Testis (tissue), 2 donors: ENCODE measurements at regions not wholly inside any gene's neighbourhood (a gene's known extent, or its start where the extent isn't known, plus 50 kb on each side); places are given as distances from the start of the nearest gene placed in this dataset.

Source experiments
- DNase-seq: peaks from one replicate; pipeline ENCODE4 v3.0.0-alpha.2; 2019
- H3K27ac ChIP-seq, 2 donors: fragments of 200-600 bp; sonication (generic); one replicate each; pipeline ENCODE4 v1.5.1; 2019
- H3K27me3 ChIP-seq: fragments of 200-600 bp; sonication (generic); one replicate; pipeline ENCODE4 v1.5.1; 2019
- H3K36me3 ChIP-seq: fragments of 200-600 bp; sonication (generic); one replicate; pipeline ENCODE4 v1.5.1; 2017; ENCODE audit warnings: low read depth; ENCODE audit errors: missing control alignments
- H3K4me1 ChIP-seq: fragments of 200-600 bp; sonication (generic); one replicate; pipeline ENCODE4 v1.5.1; 2019
- H3K4me3 ChIP-seq, 2 donors: fragments of 200-600 bp; sonication (generic); one replicate each; pipeline ENCODE4 v1.5.1; 2017 to 2019
- H3K9me3 ChIP-seq: fragments of 200-600 bp; sonication (generic); one replicate; pipeline ENCODE4 v1.5.1; 2017
- POLR2A ChIP-seq: fragments of 450-650 bp; IDR thresholded peaks from one replicate; pipeline ENCODE4 v1.6.1; 2017; ENCODE audit warnings: antibody characterized with exemption, mild to moderate bottlenecking, moderate library complexity
- WGBS, 2 donors: methylation state at CpG; one replicate each; pipeline ENCODE4 v1.1.5; 2018; 5-methylcytosine and 5-hydroxymethylcytosine counted together
- intact Hi-C: fragments of 100-400 bp; cut with DNase I; formaldehyde crosslinking; loops from one replicate; pipeline ENCODE4 v1.15.1; 2023; ENCODE audit warnings: low total_unique reads
- TF ChIP-seq, protein P1 (sequence below), 3 experiments: fragments of 450-650 bp in 2 of 3; fragments of 200-600 bp in 1 of 3; sonication (generic) in 1 of 3; IDR thresholded peaks; one replicate each; pipeline ENCODE4 v1.5.1; 2016 to 2019; ENCODE audit warnings: antibody characterized with exemption in 3 of 3, mild to moderate bottlenecking in 2 of 3, moderate library complexity in 1 of 3

DNA sequence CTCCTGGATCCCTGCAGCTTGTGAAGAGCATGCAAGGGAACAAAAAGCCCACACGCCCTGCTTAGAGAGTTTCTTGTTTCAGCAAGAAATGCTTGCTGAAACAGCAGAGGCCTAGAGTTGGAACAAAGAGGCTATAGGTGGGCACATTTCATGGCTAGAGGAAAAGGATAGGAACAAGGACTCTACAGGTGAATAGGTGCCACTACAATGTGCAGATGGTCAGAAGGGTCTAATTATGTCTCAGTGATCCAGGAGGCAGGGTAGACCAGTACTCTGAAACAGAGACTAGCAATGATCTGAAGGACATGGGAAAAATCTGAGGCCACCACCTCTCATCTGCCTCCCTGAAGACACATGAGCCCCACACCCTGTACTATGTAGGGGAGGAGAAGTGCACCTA is 609.0 kb downstream of the REEP3 start:
- no peaks in the 10 kb centered on the region for H3K4me1 ChIP-seq
- no peak overlapping the region for H3K27ac ChIP-seq
- H3K27me3 ChIP-seq = no peaks in the 10 kb centered on the region
- intact Hi-C loops = no loop called here
- 71 to 93% methylated on average over 1 of the region's 1 CpG for WGBS, 2 donors
- H3K4me3 ChIP-seq = no peak overlapping the region
- no peaks in the 10 kb centered on the region for H3K36me3 ChIP-seq
- H3K9me3 ChIP-seq = no peaks in the 10 kb centered on the region
- TF ChIP-seq, protein P1, sequence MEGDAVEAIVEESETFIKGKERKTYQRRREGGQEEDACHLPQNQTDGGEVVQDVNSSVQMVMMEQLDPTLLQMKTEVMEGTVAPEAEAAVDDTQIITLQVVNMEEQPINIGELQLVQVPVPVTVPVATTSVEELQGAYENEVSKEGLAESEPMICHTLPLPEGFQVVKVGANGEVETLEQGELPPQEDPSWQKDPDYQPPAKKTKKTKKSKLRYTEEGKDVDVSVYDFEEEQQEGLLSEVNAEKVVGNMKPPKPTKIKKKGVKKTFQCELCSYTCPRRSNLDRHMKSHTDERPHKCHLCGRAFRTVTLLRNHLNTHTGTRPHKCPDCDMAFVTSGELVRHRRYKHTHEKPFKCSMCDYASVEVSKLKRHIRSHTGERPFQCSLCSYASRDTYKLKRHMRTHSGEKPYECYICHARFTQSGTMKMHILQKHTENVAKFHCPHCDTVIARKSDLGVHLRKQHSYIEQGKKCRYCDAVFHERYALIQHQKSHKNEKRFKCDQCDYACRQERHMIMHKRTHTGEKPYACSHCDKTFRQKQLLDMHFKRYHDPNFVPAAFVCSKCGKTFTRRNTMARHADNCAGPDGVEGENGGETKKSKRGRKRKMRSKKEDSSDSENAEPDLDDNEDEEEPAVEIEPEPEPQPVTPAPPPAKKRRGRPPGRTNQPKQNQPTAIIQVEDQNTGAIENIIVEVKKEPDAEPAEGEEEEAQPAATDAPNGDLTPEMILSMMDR (IDR thresholded peaks at IDR 0.05) = no peak
- no peak for TF ChIP-seq POLR2A
- no peak for DNase-seq

- no peaks in the 10 kb centered on the region for H3K9me3 ChIP-seq
- intact Hi-C loops = no loop called here
Measured at GRCh38 chr10:64134676-64135075, 613.5 kb downstream of the REEP3 start.

GRCh38 chr10:64142395-64142794 is 621.2 kb downstream of the REEP3 start:
- no peak for DNase-seq
- Histone ChIP-seq H3K27ac (no peak overlapping the region), H3K27me3 (no peaks in the 10 kb centered on the region), H3K4me3 (no peak overlapping the region), H3K9me3 (no peaks in the 10 kb centered on the region), H3K36me3 (no peaks in the 10 kb centered on the region), H3K4me1 (no peaks in the 10 kb centered on the region)
- intact Hi-C loops = no loop called here
- WGBS, 2 donors = 90 to 91% methylated on average over 3 of the region's 3 CpGs
- TF ChIP-seq, protein P1 (IDR thresholded peaks at IDR 0.05) = no peak
- TF ChIP-seq POLR2A = no peak

More at GRCh38 chr10:64134676-64135075, 613.5 kb downstream of the REEP3 start:
- WGBS, 2 donors = 72 to 79% methylated on average over 1 of the region's 1 CpG
- Histone ChIP-seq H3K27me3 (no peaks in the 10 kb centered on the region), H3K4me1 (no peaks in the 10 kb centered on the region), H3K4me3 (no peak overlapping the region), H3K27ac (no peak overlapping the region), H3K36me3 (no peaks in the 10 kb centered on the region)
- no peak for DNase-seq
- no peak for TF ChIP-seq POLR2A
- TF ChIP-seq, protein P1 (IDR thresholded peaks at IDR 0.05) = no peak

- no peak for DNase-seq
- Histone ChIP-seq H3K4me1 (no peaks in the 10 kb centered on the region), H3K4me3 (no peak overlapping the region), H3K27me3 (no peaks in the 10 kb centered on the region), H3K36me3 (no peaks in the 10 kb centered on the region), H3K9me3 (no peaks in the 10 kb centered on the region), H3K27ac (no peak overlapping the region)
- no peak for TF ChIP-seq POLR2A
- TF ChIP-seq, protein P1 (IDR thresholded peaks at IDR 0.05) = no peak
- intact Hi-C loops = no loop called here
Measured at GRCh38 chr10:64148607-64149006, 627.4 kb downstream of the REEP3 start.

- no peak for DNase-seq
- TF ChIP-seq, protein P1 (IDR thresholded peaks at IDR 0.05) = no peak
- no peak for TF ChIP-seq POLR2A
Measured at GRCh38 chr10:64156166-64156565, 635.0 kb downstream of the REEP3 start.

More at GRCh38 chr10:64156166-64156565, 635.0 kb downstream of the REEP3 start:
- Histone ChIP-seq H3K27ac (no peak overlapping the region), H3K4me1 (no peaks in the 10 kb centered on the region), H3K4me3 (no peak overlapping the region), H3K9me3 (no peaks in the 10 kb centered on the region), H3K27me3 (no peaks in the 10 kb centered on the region), H3K36me3 (no peaks in the 10 kb centered on the region)
- 41 to 58% methylated on average over 3 of the region's 3 CpGs for WGBS, 2 donors
- intact Hi-C loops = no loop called here
